Retinal pigment epithelial cell (primary cell): ENCODE measurements at regions not wholly inside any gene's neighbourhood (a gene's known extent, or its start where the extent isn't known, plus 50 kb on each side); places are given as distances from the start of the nearest gene placed in this dataset.

Source experiments
- DNase-seq: peaks from one replicate; pipeline ENCODE4 v3.0.0-alpha.2; 2010; ENCODE audit warnings: low read depth
- H3K4me3 ChIP-seq: 2 replicates; pipeline ENCODE4 v1.5.1; 2011; ENCODE audit warnings: mild to moderate bottlenecking, low read length, control low read depth, moderate library complexity
- CTCF ChIP-seq: conservative IDR thresholded peaks from 2 replicates; pipeline ENCODE4 v1.5.1; 2011; ENCODE audit warnings: low read depth, low read length, control low read depth, inconsistent platforms

- no peak for DNase-seq
- TF ChIP-seq CTCF = no peak
- H3K4me3 ChIP-seq = no peak overlapping the region
Measured at GRCh38 chr2:66840321-66841002, 405.5 kb downstream of the MEIS1 start.

DNA sequence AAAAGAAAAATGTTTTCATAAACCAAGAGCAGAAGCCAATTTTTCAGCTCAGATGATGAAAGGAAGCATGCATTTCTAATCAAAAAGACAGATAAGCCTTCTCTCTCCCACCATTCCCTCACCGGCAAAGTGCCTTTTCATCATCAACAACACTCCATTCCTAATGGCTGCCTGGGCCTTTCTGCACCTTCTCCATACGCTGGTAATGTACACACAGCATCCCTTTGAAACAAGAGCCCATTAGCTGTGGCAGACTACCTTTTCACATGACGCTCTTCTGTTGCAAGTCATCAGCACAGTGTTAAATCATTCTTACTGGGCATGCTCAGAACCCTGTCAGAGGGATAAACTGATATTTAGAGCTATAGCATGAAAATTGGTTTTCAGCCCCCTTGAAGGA, 408.9 kb downstream of the MEIS1 start:
- H3K4me3 ChIP-seq = no peak overlapping the region
- DNase-seq = no peak
- no peak for TF ChIP-seq CTCF

- no peak overlapping the region for H3K4me3 ChIP-seq
- DNase-seq = peak; percentile 16
- no peak for TF ChIP-seq CTCF
Measured at GRCh38 chr2:66845307-66845706, 410.4 kb downstream of the MEIS1 start.

DNA sequence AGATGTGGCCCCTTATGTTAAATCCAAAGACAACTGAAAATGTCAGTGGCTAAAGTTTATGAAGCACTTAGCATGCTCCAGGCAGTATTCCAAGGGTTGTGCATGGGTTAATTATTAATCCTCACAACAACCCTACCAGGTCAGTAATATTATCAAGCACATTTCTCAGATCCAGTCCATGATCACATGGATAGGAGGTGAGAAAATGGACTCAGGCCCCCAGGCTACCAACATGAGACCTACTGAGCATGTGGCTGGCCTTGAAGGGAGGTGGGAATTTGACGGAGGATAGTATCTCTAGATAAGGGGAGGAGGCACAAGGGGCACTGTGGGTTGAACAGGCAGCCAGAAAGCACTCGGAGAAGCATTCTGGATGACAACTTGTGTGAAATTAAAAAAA, 412.0 kb downstream of the MEIS1 start:
- no peak for TF ChIP-seq CTCF
- H3K4me3 ChIP-seq = no peak overlapping the region
- DNase-seq = no peak

DNA sequence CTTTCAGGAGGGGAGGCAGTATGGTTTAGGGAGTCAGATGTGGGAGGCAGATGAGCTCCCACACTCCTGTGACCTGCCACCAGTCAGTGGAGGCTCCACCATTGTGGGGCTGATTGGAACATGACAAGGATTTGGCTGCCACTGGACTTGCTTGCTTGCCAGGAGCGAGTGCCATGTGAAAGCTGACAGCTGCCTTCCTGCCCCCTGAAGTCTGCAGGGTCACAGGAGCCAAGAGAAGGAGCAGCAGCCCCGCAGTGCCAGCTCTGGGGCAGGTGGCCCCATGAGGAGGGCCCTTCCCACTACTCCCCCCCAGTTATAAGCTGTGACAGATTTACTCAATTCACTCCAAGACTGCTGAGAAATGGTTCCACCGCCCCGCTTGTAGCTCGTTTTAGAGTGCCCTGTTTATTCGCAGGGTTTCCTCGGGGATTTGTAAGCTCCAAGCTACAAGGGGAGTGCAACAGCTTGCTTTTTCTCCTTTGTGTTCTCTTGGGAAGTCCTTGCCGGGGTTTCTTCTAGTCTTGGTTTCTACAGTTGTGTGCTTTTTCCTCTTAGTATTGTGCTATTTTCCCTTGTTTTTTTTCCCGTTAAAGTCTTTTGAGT, 414.3 kb downstream of the MEIS1 start:
- no peak overlapping the region for H3K4me3 ChIP-seq
- DNase-seq = no peak
- TF ChIP-seq CTCF = no peak

- no peak overlapping the region for H3K4me3 ChIP-seq
- TF ChIP-seq CTCF = no peak
- DNase-seq = no peak
Measured at GRCh38 chr2:66850376-66850775, 415.5 kb downstream of the MEIS1 start.

DNA sequence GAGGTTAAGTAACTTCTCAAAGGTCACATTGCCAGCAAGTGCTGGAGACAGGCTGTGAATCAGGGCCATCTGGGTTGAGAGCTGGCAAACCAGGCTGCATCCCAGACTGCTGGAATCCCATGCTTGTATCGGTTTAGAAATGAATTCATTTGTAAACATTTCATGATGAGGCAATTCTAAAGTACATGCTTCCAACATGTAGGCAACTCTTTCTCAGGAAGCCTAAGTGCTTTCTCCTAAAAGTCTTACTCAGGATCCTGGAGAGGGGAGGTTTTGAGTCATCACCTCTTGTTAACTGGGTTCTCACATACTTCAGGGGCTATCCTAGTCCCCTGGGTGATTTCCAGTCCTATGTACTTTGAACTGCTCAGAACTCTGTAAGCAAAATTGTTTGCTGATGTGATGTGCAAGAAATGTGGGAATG, 416.5 kb downstream of the MEIS1 start:
- H3K4me3 ChIP-seq = no peak overlapping the region
- TF ChIP-seq CTCF = no peak
- no peak for DNase-seq
